NCI-H345 treated with DMSO at 0.1 percent for 48 hours (cell line): ENCODE measurements at regions not wholly inside any gene's neighbourhood (a gene's known extent, or its start where the extent isn't known, plus 50 kb on each side); places are given as distances from the start of the nearest gene placed in this dataset.

Experiments used
- DNase-seq: peaks from one replicate; lab custom pipeline; 2025; ENCODE audit not compliant: unreplicated experiment; lab: John Stamatoyannopoulos, UW

GRCh38 chr9:79280691-79281090 lies 291.1 kb upstream of the TLE4 start:
- DNase-seq = no peak

- no peak for DNase-seq
Observed at GRCh38 chr9:79284081-79284480, 287.7 kb upstream of the TLE4 start.

GRCh38 chr9:79286992-79287707 lies 284.6 kb upstream of the TLE4 start:
- DNase-seq = no peak

- no peak for DNase-seq
Observed at GRCh38 chr9:79287708-79288290, 284.0 kb upstream of the TLE4 start.

GRCh38 chr9:79289856-79290255 lies 281.9 kb upstream of the TLE4 start:
- DNase-seq = no peak

GRCh38 chr9:79292731-79293280 lies 279.0 kb upstream of the TLE4 start:
- DNase-seq = no peak

- DNase-seq = peak; percentile 96
Observed at GRCh38 chr9:79300068-79300467, 271.7 kb upstream of the TLE4 start.

- DNase-seq = no peak
Observed at GRCh38 chr9:79301085-79301484, 270.7 kb upstream of the TLE4 start.

GRCh38 chr9:79301551-79302391 lies 270.0 kb upstream of the TLE4 start:
- DNase-seq = no peak

GRCh38 chr9:79302569-79302968 lies 269.2 kb upstream of the TLE4 start:
- no peak for DNase-seq

GRCh38 chr9:79308012-79308411 lies 263.8 kb upstream of the TLE4 start:
- no peak for DNase-seq

- DNase-seq = no peak
Observed at GRCh38 chr9:79312686-79313421, 258.9 kb upstream of the TLE4 start.

GRCh38 chr9:79325501-79325900 lies 246.3 kb upstream of the TLE4 start:
- no peak for DNase-seq

GRCh38 chr9:79329861-79330260 lies 241.9 kb upstream of the TLE4 start:
- DNase-seq = no peak

GRCh38 chr9:79334001-79334400 lies 237.8 kb upstream of the TLE4 start:
- no peak for DNase-seq

- no peak for DNase-seq
Observed at GRCh38 chr9:79334711-79335110, 237.1 kb upstream of the TLE4 start.

- DNase-seq = no peak
Observed at GRCh38 chr9:79335987-79336386, 235.8 kb upstream of the TLE4 start.

GRCh38 chr9:79341561-79341960 lies 230.2 kb upstream of the TLE4 start:
- no peak for DNase-seq

- no peak for DNase-seq
Observed at GRCh38 chr9:79346350-79347020, 225.3 kb upstream of the TLE4 start.

GRCh38 chr9:79352322-79352721 lies 219.4 kb upstream of the TLE4 start:
- no peak for DNase-seq
